Gastrocnemius medialis (tissue), 4 donors: ENCODE measurements at regions not wholly inside any gene's neighbourhood (a gene's known extent, or its start where the extent isn't known, plus 50 kb on each side); places are given as distances from the start of the nearest gene placed in this dataset.

ENCODE experiments used
- POLR2A ChIP-seq, 2 donors: fragments of 450-650 bp; IDR thresholded peaks; one replicate each; pipeline ENCODE4 v1.6.1; 2017; ENCODE audit warnings: antibody characterized with exemption in 2 of 2, mild to moderate bottlenecking in 2 of 2, moderate library complexity in 2 of 2
- TF ChIP-seq, protein P1 (sequence below), 5 experiments: fragments of 450-650 bp in 3 of 5; fragments of 200-600 bp in 2 of 5; sonication (generic) in 2 of 5; IDR thresholded peaks in 4 of 5; conservative IDR thresholded peaks in 1 of 5; 1 replicate in 4 of 5; 2 replicates in 1 of 5; pipeline ENCODE4 v1.5.1; 2016 to 2019; ENCODE audit warnings: antibody characterized with exemption in 5 of 5, mild to moderate bottlenecking in 3 of 5, moderate library complexity in 3 of 5

GRCh38 chr20:40085513-40085912, 603.5 kb downstream of the MAFB start:
- TF ChIP-seq, protein P1, sequence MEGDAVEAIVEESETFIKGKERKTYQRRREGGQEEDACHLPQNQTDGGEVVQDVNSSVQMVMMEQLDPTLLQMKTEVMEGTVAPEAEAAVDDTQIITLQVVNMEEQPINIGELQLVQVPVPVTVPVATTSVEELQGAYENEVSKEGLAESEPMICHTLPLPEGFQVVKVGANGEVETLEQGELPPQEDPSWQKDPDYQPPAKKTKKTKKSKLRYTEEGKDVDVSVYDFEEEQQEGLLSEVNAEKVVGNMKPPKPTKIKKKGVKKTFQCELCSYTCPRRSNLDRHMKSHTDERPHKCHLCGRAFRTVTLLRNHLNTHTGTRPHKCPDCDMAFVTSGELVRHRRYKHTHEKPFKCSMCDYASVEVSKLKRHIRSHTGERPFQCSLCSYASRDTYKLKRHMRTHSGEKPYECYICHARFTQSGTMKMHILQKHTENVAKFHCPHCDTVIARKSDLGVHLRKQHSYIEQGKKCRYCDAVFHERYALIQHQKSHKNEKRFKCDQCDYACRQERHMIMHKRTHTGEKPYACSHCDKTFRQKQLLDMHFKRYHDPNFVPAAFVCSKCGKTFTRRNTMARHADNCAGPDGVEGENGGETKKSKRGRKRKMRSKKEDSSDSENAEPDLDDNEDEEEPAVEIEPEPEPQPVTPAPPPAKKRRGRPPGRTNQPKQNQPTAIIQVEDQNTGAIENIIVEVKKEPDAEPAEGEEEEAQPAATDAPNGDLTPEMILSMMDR (IDR thresholded peaks at IDR 0.05 in 4 of 5, conservative IDR thresholded peaks at IDR 0.05 in 1 of 5), result no peak
- TF ChIP-seq POLR2A (IDR thresholded peaks at IDR 0.05), result no peak
